ENCODE measurements at regions not wholly inside any gene's neighbourhood (a gene's known extent, or its start where the extent isn't known, plus 50 kb on each side); places are given as distances from the start of the nearest gene placed in this dataset.

GRCh38 chr15:29611057-29611456 is 211.2 kb downstream of the TJP1 start:
- DNase-seq (ENCODE audit: low spot score) (no peak), FAIRE-seq (no peak)

- no peak for FAIRE-seq
- no peak for DNase-seq (ENCODE audit: low spot score)
These were observed 220.5 kb downstream of the TJP1 start for GRCh38 chr15:29601811-29602210.

- no peak for DNase-seq (ENCODE audit: low spot score)
- FAIRE-seq: no peak
These were observed 222.0 kb downstream of the TJP1 start for GRCh38 chr15:29600262-29600661.

- DNase-seq (ENCODE audit: low spot score) (no peak), FAIRE-seq (no peak)
These were observed 226.0 kb downstream of the TJP1 start for GRCh38 chr15:29596266-29596665.

GRCh38 chr15:29593629-29594028 is 228.6 kb downstream of the TJP1 start:
- FAIRE-seq: no peak

GRCh38 chr15:29593111-29593510 is 229.2 kb downstream of the TJP1 start:
- no peak for DNase-seq (ENCODE audit: low spot score)

More at GRCh38 chr15:29593629-29594028, 228.6 kb downstream of the TJP1 start:
- DNase-seq (ENCODE audit: low spot score): no peak

GRCh38 chr15:29590701-29591100 is 231.6 kb downstream of the TJP1 start:
- no peak for FAIRE-seq
- DNase-seq (ENCODE audit: low spot score): no peak

More at GRCh38 chr15:29593111-29593510, 229.2 kb downstream of the TJP1 start:
- no peak for FAIRE-seq

- no peak for DNase-seq (ENCODE audit: low spot score)
- no peak for FAIRE-seq
These were observed 232.3 kb downstream of the TJP1 start for GRCh38 chr15:29589975-29590374.

GRCh38 chr15:29589416-29589815 is 232.9 kb downstream of the TJP1 start:
- DNase-seq (ENCODE audit: low spot score) (no peak), FAIRE-seq (no peak)

GRCh38 chr15:29573197-29573838 is 248.9 kb downstream of the TJP1 start:
- FAIRE-seq (no peak), DNase-seq (ENCODE audit: low spot score) (no peak)

- DNase-seq (ENCODE audit: low spot score): no peak
- FAIRE-seq: no peak
These were observed 250.4 kb downstream of the TJP1 start for GRCh38 chr15:29571792-29572431.

- FAIRE-seq: no peak
- DNase-seq (ENCODE audit: low spot score): no peak
These were observed 251.1 kb downstream of the TJP1 start for GRCh38 chr15:29570948-29571791.

GRCh38 chr15:29570121-29570947 is 251.9 kb downstream of the TJP1 start:
- no peak for DNase-seq (ENCODE audit: low spot score)
- FAIRE-seq: no peak

- DNase-seq (ENCODE audit: low spot score): no peak
- FAIRE-seq: no peak
These were observed 252.7 kb downstream of the TJP1 start for GRCh38 chr15:29569533-29570092.

- FAIRE-seq: no peak
These were observed 253.3 kb downstream of the TJP1 start for GRCh38 chr15:29568840-29569532.

GRCh38 chr15:29567336-29567735 is 254.9 kb downstream of the TJP1 start:
- DNase-seq (ENCODE audit: low spot score): no peak
- no peak for FAIRE-seq

More at GRCh38 chr15:29568840-29569532, 253.3 kb downstream of the TJP1 start:
- DNase-seq (ENCODE audit: low spot score): no peak

- DNase-seq (ENCODE audit: low spot score): no peak
- no peak for FAIRE-seq
These were observed 255.4 kb downstream of the TJP1 start for GRCh38 chr15:29566914-29567313.

GRCh38 chr15:29563112-29563511 is 259.2 kb downstream of the TJP1 start:
- DNase-seq (ENCODE audit: low spot score): no peak
- no peak for FAIRE-seq

- no peak for FAIRE-seq
- DNase-seq (ENCODE audit: low spot score): no peak
These were observed 261.4 kb downstream of the TJP1 start for GRCh38 chr15:29560896-29561295.

GRCh38 chr15:29558261-29558660 is 264.0 kb downstream of the TJP1 start:
- DNase-seq (ENCODE audit: low spot score) (no peak), FAIRE-seq (no peak)
